Small intestine (tissue), 7 donors: ENCODE measurements at regions not wholly inside any gene's neighbourhood (a gene's known extent, or its start where the extent isn't known, plus 50 kb on each side); places are given as distances from the start of the nearest gene placed in this dataset.

Source experiments
- DNase-seq, 2 donors: peaks; one replicate each; pipeline versions ENCODE4 v3.0.0 to v3.0.0-alpha.2; 2013
- FAIRE-seq: peaks from 2 replicates; lab custom pipeline; 2012; peaks lifted over from hg19 to GRCh38; lab: Jason Lieb, UNC
- H3K27ac ChIP-seq, 3 donors: one replicate each; pipeline ENCODE4 v1.5.1; 2013; ENCODE audit warnings: low read length in 2 of 3, mild to moderate bottlenecking in 2 of 3, control low read depth in 1 of 3, inconsistent platforms in 1 of 3, low read depth in 1 of 3, moderate library complexity in 1 of 3
- H3K27me3 ChIP-seq, 3 donors: one replicate each; pipeline ENCODE4 v1.6.1; 2013; ENCODE audit warnings: low read length in 3 of 3, inconsistent platforms in 1 of 3; ENCODE audit not compliant: control insufficient read depth in 3 of 3, insufficient read depth in 3 of 3
- H3K36me3 ChIP-seq, 3 donors: one replicate each; pipeline ENCODE4 v1.6.1; 2013; ENCODE audit warnings: low read length in 3 of 3, inconsistent platforms in 1 of 3, low read depth in 1 of 3, mild to moderate bottlenecking in 1 of 3, moderate library complexity in 1 of 3; ENCODE audit not compliant: control insufficient read depth in 3 of 3, insufficient read depth in 2 of 3
- H3K4me1 ChIP-seq, 3 donors: one replicate each; pipeline ENCODE4 v1.6.1; 2013; ENCODE audit warnings: low read length in 2 of 3, inconsistent platforms in 1 of 3, low read depth in 1 of 3, mild to moderate bottlenecking in 1 of 3, moderate library complexity in 1 of 3; ENCODE audit not compliant: control insufficient read depth in 3 of 3, insufficient read depth in 2 of 3
- H3K4me3 ChIP-seq, 3 donors: one replicate each; pipeline ENCODE4 v1.5.1; 2013; ENCODE audit warnings: low read length in 3 of 3, control low read depth in 1 of 3, inconsistent platforms in 1 of 3, low read depth in 1 of 3, mild to moderate bottlenecking in 1 of 3, moderate library complexity in 1 of 3
- H3K9me3 ChIP-seq, 2 donors: one replicate each; pipeline ENCODE4 v1.6.1; 2013; ENCODE audit warnings: low read depth in 1 of 2, low read length in 1 of 2; ENCODE audit not compliant: control insufficient read depth in 2 of 2, insufficient read depth in 1 of 2
- WGBS, 3 donors: extraction: QIAGEN DNeasy Blood & Tissue Kit; methylation state at CpG; one replicate each; pipeline ENCODE4 v1.1.7; 2013; 5-methylcytosine and 5-hydroxymethylcytosine counted together
- donor health status: healthy with polysubstance abuse.
- donor health status: control.
- donor health status: control.
- donor health status: Bipolar disorder and iron deficiency.
- donor health status: healthy.

GRCh38 chr7:42677751-42678699, 233.8 kb downstream of the C7orf25 start:
- DNase-seq (no peak), FAIRE-seq (no peak)
- Histone ChIP-seq H3K36me3 (no peaks in the 10 kb centered on the region), H3K4me1 (no peaks in the 10 kb centered on the region), H3K27me3 (no peaks in the 10 kb centered on the region), H3K9me3 (no peaks in the 10 kb centered on the region), H3K4me3 (no peak overlapping the region), H3K27ac (no peak overlapping the region)
- WGBS, 3 donors, result 53 to 68% (median 56%) methylated on average over 3 of the region's 3 CpGs

DNA sequence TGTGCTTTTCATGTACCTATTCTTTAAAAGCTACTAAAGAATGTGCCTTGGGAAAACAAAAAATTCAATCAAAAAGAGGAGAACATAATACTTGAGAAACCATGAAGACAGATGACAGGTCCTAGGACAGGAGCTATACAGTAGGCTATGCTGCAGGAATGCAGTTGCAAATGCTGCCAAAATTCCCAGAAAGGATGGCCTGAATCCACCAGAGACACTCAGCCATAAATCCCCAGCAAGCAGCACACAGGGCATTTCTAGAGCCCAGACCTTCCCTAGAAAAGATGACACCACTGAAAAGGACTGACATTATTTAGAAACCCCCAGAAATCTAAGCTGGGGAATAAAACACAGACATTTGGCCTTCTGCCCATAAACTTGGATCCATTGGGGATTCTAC, 237.3 kb downstream of the C7orf25 start:
- Histone ChIP-seq H3K4me3 (no peak overlapping the region), H3K36me3 (no peaks in the 10 kb centered on the region), H3K27me3 (no peaks in the 10 kb centered on the region), H3K27ac (no peak overlapping the region), H3K4me1 (no peaks in the 10 kb centered on the region), H3K9me3 (no peaks in the 10 kb centered on the region)
- DNase-seq (no peak), FAIRE-seq (no peak)

DNA sequence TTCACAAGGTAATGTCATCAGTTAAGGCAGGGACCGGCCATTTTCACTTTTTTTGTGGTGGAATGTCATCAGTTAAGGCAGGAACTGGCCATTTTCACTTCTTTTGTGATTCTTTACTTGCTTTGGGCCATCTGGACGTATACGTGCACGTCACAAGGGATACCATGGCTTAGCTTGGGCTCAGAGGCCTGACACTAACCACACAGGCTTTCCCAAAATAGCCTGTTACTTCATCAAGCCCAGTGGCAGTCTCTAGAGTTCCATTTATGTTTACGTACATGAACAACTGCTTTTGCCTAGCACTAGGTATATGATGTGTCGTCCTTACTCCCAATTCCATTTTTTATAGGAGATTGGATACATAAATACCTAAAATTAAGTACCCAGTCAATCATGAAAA, 237.9 kb downstream of the C7orf25 start:
- H3K27me3 ChIP-seq, result no peaks in the 10 kb centered on the region
- no peak overlapping the region for H3K4me3 ChIP-seq
- DNase-seq, result no peak
- no peaks in the 10 kb centered on the region for H3K9me3 ChIP-seq
- WGBS, 3 donors, result 80 to 88% (median 84%) methylated on average over 6 of the region's 6 CpGs
- H3K27ac ChIP-seq, result no peak overlapping the region
- H3K36me3 ChIP-seq, result no peaks in the 10 kb centered on the region
- FAIRE-seq, result no peak
- no peaks in the 10 kb centered on the region for H3K4me1 ChIP-seq

DNA sequence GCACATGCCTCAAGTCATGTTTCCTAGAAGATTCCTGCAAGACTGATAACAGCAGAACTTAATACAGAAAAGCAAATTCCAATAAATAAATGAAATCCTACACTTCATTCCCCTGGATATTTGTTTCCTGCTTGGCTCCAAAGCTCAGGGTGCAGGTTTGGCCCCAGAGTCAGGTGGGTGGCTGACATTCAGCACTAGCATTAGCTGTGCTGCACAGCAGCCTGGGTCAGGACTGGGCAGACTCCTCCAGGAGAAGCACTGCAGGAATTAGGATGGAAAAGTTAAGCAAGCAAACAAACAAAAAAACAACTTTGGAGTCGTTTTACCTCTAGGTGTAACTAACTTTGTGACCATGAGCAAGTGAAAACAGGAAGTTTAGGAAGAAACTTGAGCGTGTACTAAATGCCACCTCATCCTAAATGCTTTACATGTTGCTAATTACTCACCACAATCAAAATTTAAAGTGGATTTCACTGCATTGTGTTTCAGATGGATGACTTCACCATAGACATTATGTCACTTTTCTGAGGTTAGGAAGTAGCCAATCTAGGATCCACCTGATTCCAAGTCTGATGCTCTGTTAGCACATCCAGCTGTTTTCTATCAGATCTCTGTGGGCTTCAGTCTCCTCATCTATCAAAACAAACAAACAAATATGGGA, 239.4 kb downstream of the C7orf25 start:
- DNase-seq, result no peak
- no peak for FAIRE-seq
- Histone ChIP-seq H3K4me1 (no peaks in the 10 kb centered on the region), H3K27me3 (no peaks in the 10 kb centered on the region), H3K9me3 (peaks cover 0 to 1% of the 10 kb centered on the region in 2 donors), H3K36me3 (no peaks in the 10 kb centered on the region), H3K27ac (no peak overlapping the region), H3K4me3 (no peak overlapping the region)
- WGBS, 3 donors, result 41 to 64% (median 49%) methylated on average over 2 of the region's 2 CpGs

GRCh38 chr7:42671627-42672026, 240.2 kb downstream of the C7orf25 start:
- 54 to 70% (median 64%) methylated on average over 1 of the region's 1 CpG for WGBS, 3 donors
- H3K36me3 ChIP-seq, result no peaks in the 10 kb centered on the region
- H3K27me3 ChIP-seq, result no peaks in the 10 kb centered on the region
- H3K9me3 ChIP-seq, result peaks cover 0 to 5% of the 10 kb centered on the region in 2 donors
- H3K4me1 ChIP-seq, result no peaks in the 10 kb centered on the region
- no peak overlapping the region for H3K4me3 ChIP-seq
- no peak overlapping the region for H3K27ac ChIP-seq
- DNase-seq (no peak), FAIRE-seq (no peak)

DNA sequence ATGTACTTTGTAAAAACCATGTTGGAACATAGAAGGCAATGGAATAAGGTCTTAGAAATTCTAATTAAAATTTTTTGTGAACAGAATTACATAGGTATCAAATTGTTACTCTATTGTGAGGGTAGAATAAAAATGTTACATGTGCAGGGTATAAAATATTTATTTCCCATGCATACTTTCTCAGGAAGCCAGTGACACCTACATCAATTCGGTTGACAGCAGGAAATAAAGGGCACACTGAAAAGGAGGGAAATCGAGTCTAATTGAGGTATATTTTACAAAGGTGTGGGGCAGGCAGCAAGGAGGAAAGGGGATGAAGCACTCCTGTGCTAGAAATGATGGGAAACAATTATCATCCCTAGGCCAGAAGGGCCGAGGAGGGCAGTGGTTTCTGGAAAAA, 244.9 kb downstream of the C7orf25 start:
- H3K4me3 ChIP-seq, result no peak overlapping the region
- H3K27ac ChIP-seq, result no peak overlapping the region
- H3K36me3 ChIP-seq, result no peaks in the 10 kb centered on the region
- DNase-seq (no peak), FAIRE-seq (no peak)
- 71 to 83% (median 82%) methylated on average over 3 of the region's 3 CpGs for WGBS, 3 donors
- H3K27me3 ChIP-seq, result no peaks in the 10 kb centered on the region
- H3K9me3 ChIP-seq, result peaks cover 0 to 5% of the 10 kb centered on the region in 2 donors
- H3K4me1 ChIP-seq, result no peaks in the 10 kb centered on the region

DNA sequence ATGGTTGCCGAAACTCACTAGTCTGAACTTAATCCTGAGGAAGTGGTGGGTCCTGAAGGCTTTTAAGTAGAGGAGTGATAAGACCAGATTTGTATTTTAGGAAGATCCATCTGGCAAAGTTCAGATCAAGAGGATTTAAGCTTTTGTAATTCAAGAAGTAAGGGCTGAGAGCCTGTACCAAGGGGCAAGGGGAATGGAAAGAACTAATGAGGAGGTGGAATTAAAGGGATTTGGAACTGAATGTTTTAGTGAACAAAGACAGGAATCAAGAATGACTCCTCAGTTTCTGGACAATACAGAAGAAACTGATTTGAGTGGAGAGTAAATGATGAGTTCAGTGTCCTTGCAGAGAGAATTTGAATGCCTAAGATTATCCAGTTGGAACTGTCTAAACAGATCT, 249.0 kb downstream of the C7orf25 start:
- Histone ChIP-seq H3K36me3 (no peaks in the 10 kb centered on the region), H3K4me1 (no peaks in the 10 kb centered on the region), H3K27me3 (no peaks in the 10 kb centered on the region), H3K4me3 (no peak overlapping the region), H3K27ac (no peak overlapping the region), H3K9me3 (peaks cover 0 to 5% of the 10 kb centered on the region in 2 donors)
- DNase-seq, result no peak
- FAIRE-seq, result no peak
- 86 to 90% (median 90%) methylated on average over 1 of the region's 1 CpG for WGBS, 3 donors

- no peak for DNase-seq
- Histone ChIP-seq H3K4me1 (no peaks in the 10 kb centered on the region), H3K27me3 (no peaks in the 10 kb centered on the region), H3K9me3 (peaks cover 0 to under 1% of the 10 kb centered on the region in 2 donors), H3K36me3 (no peaks in the 10 kb centered on the region), H3K4me3 (no peak overlapping the region), H3K27ac (no peak overlapping the region)
- WGBS, 3 donors, result 86 to 90% (median 88%) methylated on average over 2 of the region's 2 CpGs
- FAIRE-seq, result no peak
These were observed 250.6 kb downstream of the C7orf25 start for GRCh38 chr7:42661312-42661711.
